Peyer's patch (tissue), 4 donors: ENCODE measurements at regions not wholly inside any gene's neighbourhood (a gene's known extent, or its start where the extent isn't known, plus 50 kb on each side); places are given as distances from the start of the nearest gene placed in this dataset.

ENCODE experiments used
- POLR2A ChIP-seq, 2 donors: fragments of 450-650 bp; IDR thresholded peaks; one replicate each; pipeline ENCODE4 v1.5.1; 2017; ENCODE audit warnings: antibody characterized with exemption in 2 of 2, mild to moderate bottlenecking in 2 of 2, moderate library complexity in 2 of 2
- TF ChIP-seq, protein P1 (sequence below), 6 experiments: fragments of 450-650 bp in 4 of 6; fragments of 200-600 bp in 2 of 6; sonication (generic) in 1 of 6; IDR thresholded peaks; one replicate each; pipeline ENCODE4 v1.5.1; 2017 to 2019; ENCODE audit warnings: antibody characterized with exemption in 6 of 6, mild to moderate bottlenecking in 3 of 6, moderate library complexity in 1 of 6

GRCh38 chr9:89996116-89996515 is 391.3 kb downstream of the GADD45G start:
- TF ChIP-seq POLR2A (IDR thresholded peaks at IDR 0.05), result no peak
- TF ChIP-seq, protein P1, sequence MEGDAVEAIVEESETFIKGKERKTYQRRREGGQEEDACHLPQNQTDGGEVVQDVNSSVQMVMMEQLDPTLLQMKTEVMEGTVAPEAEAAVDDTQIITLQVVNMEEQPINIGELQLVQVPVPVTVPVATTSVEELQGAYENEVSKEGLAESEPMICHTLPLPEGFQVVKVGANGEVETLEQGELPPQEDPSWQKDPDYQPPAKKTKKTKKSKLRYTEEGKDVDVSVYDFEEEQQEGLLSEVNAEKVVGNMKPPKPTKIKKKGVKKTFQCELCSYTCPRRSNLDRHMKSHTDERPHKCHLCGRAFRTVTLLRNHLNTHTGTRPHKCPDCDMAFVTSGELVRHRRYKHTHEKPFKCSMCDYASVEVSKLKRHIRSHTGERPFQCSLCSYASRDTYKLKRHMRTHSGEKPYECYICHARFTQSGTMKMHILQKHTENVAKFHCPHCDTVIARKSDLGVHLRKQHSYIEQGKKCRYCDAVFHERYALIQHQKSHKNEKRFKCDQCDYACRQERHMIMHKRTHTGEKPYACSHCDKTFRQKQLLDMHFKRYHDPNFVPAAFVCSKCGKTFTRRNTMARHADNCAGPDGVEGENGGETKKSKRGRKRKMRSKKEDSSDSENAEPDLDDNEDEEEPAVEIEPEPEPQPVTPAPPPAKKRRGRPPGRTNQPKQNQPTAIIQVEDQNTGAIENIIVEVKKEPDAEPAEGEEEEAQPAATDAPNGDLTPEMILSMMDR (IDR thresholded peaks at IDR 0.05), result no peak
